HUES48 (cell line): ENCODE measurements at regions not wholly inside any gene's neighbourhood (a gene's known extent, or its start where the extent isn't known, plus 50 kb on each side); places are given as distances from the start of the nearest gene placed in this dataset.
"Not testable (repeated sequence)": the region's sequence is repeated elsewhere in the genome, so short reads cannot be mapped to it uniquely, and the experiment has no call there.

Experiments
- H3K27ac ChIP-seq: one replicate; pipeline ENCODE4 v1.7.0; 2013; ENCODE audit warnings: low read depth, low read length, inconsistent platforms
- H3K27me3 ChIP-seq: 2 replicates; pipeline ENCODE4 v1.6.1; 2013; ENCODE audit warnings: mild to moderate bottlenecking, low read length; ENCODE audit not compliant: control insufficient read depth, insufficient read depth
- H3K36me3 ChIP-seq: 2 replicates; pipeline ENCODE4 v1.6.1; 2013; ENCODE audit warnings: low read length; ENCODE audit not compliant: control insufficient read depth, insufficient read depth
- H3K4me1 ChIP-seq: 2 replicates; pipeline ENCODE4 v1.6.1; 2013; ENCODE audit warnings: mild to moderate bottlenecking, low read length; ENCODE audit not compliant: control insufficient read depth, insufficient read depth
- H3K4me3 ChIP-seq: 2 replicates; pipeline ENCODE4 v1.5.1; 2013; ENCODE audit warnings: mild to moderate bottlenecking, low read depth, low read length
- H3K9ac ChIP-seq: 2 replicates; pipeline ENCODE4 v1.6.1; 2013; ENCODE audit warnings: mild to moderate bottlenecking, low read depth, low read length, moderate library complexity
- H3K9me3 ChIP-seq: 2 replicates; pipeline ENCODE4 v1.6.1; 2013; ENCODE audit warnings: low read length; ENCODE audit not compliant: control insufficient read depth, insufficient read depth

GRCh38 chr4:184958127-184958922 lies 60.0 kb upstream of the HELT start:
- Histone ChIP-seq H3K36me3 (no peaks in the 10 kb centered on the region), H3K4me1 (no peaks in the 10 kb centered on the region), H3K9ac (no peak overlapping the region), H3K9me3 (no peaks in the 10 kb centered on the region), H3K27ac (no peak overlapping the region), H3K4me3 (no peak overlapping the region), H3K27me3 (no peaks in the 10 kb centered on the region)

DNA sequence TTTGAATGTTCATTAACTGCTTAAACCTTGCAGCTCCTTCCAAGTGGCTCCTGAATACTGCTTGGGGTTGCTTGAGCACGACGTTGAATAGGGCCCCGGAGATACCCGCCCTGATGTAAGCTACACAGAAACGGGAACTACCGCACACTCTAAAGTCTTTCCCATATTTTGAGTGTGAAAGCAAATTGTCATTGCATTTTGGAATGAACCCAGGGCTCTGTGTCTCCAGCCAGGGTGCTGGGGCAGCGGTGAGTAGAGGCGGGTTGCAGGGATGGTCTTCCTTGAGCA lies 59.4 kb upstream of the HELT start:
- Histone ChIP-seq H3K9ac (no peak overlapping the region), H3K27ac (no peak overlapping the region), H3K4me1 (no peaks in the 10 kb centered on the region), H3K27me3 (no peaks in the 10 kb centered on the region), H3K9me3 (no peaks in the 10 kb centered on the region), H3K4me3 (no peak overlapping the region), H3K36me3 (no peaks in the 10 kb centered on the region)

- no peaks in the 10 kb centered on the region for H3K27me3 ChIP-seq
- no peak overlapping the region for H3K9ac ChIP-seq
- H3K4me3 ChIP-seq = no peak overlapping the region
- no peaks in the 10 kb centered on the region for H3K36me3 ChIP-seq
- H3K27ac ChIP-seq = no peak overlapping the region
- H3K9me3 ChIP-seq = no peaks in the 10 kb centered on the region
- H3K4me1 ChIP-seq = no peaks in the 10 kb centered on the region
These were observed 59.0 kb upstream of the HELT start for GRCh38 chr4:184959309-184959708.

DNA sequence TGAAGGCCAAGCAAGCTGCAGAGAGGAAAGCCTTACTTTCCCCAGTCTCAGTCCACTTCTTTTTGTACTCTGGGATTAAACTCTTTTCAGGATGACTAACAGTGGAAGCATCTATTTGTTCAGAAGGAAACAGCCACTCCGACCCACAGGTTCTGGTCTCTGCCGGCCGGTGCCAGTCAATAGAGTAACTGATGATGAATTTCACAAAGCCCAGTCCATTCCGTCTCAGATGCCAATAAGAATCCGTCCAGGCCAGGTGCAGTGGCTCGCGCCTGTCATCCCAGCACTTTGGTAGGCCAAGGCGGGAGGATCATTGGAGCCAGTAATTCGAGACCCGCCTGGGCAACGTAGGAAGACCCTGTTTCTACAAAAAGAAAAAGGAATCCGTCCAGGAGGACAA lies 58.5 kb upstream of the HELT start:
- Histone ChIP-seq H3K4me1 (no peaks in the 10 kb centered on the region), H3K9ac (no peak overlapping the region)

GRCh38 chr4:184960505-184960971 lies 57.8 kb upstream of the HELT start:
- Histone ChIP-seq H3K4me3 (no peak overlapping the region), H3K27me3 (no peaks in the 10 kb centered on the region), H3K9me3 (no peaks in the 10 kb centered on the region), H3K27ac (no peak overlapping the region), H3K4me1 (no peaks in the 10 kb centered on the region), H3K36me3 (no peaks in the 10 kb centered on the region), H3K9ac (no peak overlapping the region)

More for the DNA sequence above, 58.5 kb upstream of the HELT start:
- H3K27ac ChIP-seq = no peak overlapping the region
- H3K9me3 ChIP-seq = no peaks in the 10 kb centered on the region
- no peaks in the 10 kb centered on the region for H3K36me3 ChIP-seq
- H3K27me3 ChIP-seq = no peaks in the 10 kb centered on the region
- no peak overlapping the region for H3K4me3 ChIP-seq

GRCh38 chr4:184961660-184962059 lies 56.6 kb upstream of the HELT start:
- Histone ChIP-seq H3K4me1 (no peaks in the 10 kb centered on the region), H3K36me3 (no peaks in the 10 kb centered on the region), H3K4me3 (no peak overlapping the region), H3K27me3 (no peaks in the 10 kb centered on the region), H3K9ac (no peak overlapping the region), H3K9me3 (no peaks in the 10 kb centered on the region), H3K27ac (no peak overlapping the region)

- H3K4me3 ChIP-seq = no peak overlapping the region
- no peaks in the 10 kb centered on the region for H3K9me3 ChIP-seq
- H3K27me3 ChIP-seq = no peaks in the 10 kb centered on the region
- no peaks in the 10 kb centered on the region for H3K4me1 ChIP-seq
- no peaks in the 10 kb centered on the region for H3K36me3 ChIP-seq
- H3K27ac ChIP-seq = no peak overlapping the region
- H3K9ac ChIP-seq = no peak overlapping the region
These were observed 56.1 kb upstream of the HELT start for GRCh38 chr4:184962125-184962638.

- not testable (repeated sequence) for H3K36me3 ChIP-seq, H3K9ac ChIP-seq, H3K9me3 ChIP-seq, H3K27ac ChIP-seq, H3K27me3 ChIP-seq, H3K4me3 ChIP-seq, H3K4me1 ChIP-seq
These were observed 52.9 kb upstream of the HELT start for GRCh38 chr4:184965230-184966050.

DNA sequence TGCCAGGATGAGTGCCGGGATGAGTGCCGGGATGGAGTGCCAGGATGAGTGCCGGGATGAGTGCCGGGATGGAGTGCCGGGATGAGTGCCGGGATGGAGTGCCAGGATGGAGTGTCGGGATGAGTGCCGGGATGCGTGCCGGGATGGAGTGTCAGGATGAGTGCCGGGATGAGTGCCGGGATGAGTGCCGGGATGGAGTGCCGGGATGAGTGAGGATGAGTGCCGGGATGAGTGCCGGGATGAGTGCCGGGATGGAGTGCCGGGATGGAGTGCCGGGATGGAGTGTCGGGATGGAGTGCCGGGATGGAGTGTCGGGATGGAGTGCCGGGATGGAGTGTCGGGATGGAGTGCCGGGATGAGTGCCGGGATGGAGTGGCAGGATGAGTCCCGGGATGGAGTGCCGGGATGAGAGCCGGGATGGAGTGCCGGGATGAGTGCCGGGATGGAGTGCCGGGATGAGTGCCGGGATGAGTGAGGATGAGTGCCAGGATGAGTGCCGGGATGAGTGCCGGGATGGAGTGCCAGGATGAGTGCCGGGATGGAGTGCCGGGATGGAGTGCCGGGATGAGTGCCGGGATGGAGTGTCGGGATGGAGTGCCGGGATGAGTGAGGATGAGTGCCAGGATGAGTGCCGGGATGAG lies 52.1 kb upstream of the HELT start:
- not testable (repeated sequence) for H3K27ac ChIP-seq, H3K9ac ChIP-seq, H3K4me1 ChIP-seq, H3K27me3 ChIP-seq, H3K4me3 ChIP-seq, H3K36me3 ChIP-seq
- peaks cover 14% of the 10 kb centered on the region for H3K9me3 ChIP-seq

- not testable (repeated sequence) for H3K4me1 ChIP-seq, H3K4me3 ChIP-seq, H3K27me3 ChIP-seq, H3K27ac ChIP-seq, H3K9ac ChIP-seq, H3K36me3 ChIP-seq
- H3K9me3 ChIP-seq = peaks cover 17% of the 10 kb centered on the region
These were observed 50.6 kb upstream of the HELT start for GRCh38 chr4:184967699-184968098.

DNA sequence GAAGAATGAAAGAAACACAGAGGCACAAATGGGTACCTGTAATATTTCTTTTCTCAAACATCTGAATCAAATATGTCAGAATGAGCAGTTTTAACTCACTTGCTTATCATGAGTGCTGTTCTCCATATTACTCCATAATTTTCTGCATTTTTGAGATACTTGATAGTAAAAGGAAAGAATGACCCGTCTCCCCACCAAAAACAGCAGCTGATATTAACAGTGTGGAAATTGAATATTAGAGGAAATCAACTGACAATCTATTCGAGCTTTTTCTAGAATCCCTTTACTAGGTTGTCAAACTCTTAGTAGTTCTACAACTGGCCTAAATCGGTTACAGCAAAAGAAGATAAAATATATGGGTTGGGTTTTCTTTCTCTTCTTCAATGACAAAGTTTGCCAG lies 49.9 kb upstream of the HELT start:
- H3K4me1 ChIP-seq = no peaks in the 10 kb centered on the region
- H3K36me3 ChIP-seq = no peaks in the 10 kb centered on the region
- H3K27me3 ChIP-seq = no peaks in the 10 kb centered on the region
- H3K9ac ChIP-seq = no peak overlapping the region
- H3K9me3 ChIP-seq = peaks cover 17% of the 10 kb centered on the region
- no peak overlapping the region for H3K27ac ChIP-seq
- H3K4me3 ChIP-seq = no peak overlapping the region
